LNCaP clone FGC (cell line): ENCODE measurements at regions not wholly inside any gene's neighbourhood (a gene's known extent, or its start where the extent isn't known, plus 50 kb on each side); places are given as distances from the start of the nearest gene placed in this dataset.

Experiments
- DNase-seq: peaks from one replicate; pipeline ENCODE4 v3.0.0-alpha.2; 2011; ENCODE audit warnings: low read depth
- H3K4me3 ChIP-seq: 2 replicates; pipeline ENCODE4 v1.5.1; 2011; ENCODE audit warnings: mild to moderate bottlenecking, low read depth, low read length, control low read depth
- CTCF ChIP-seq: IDR thresholded peaks from 2 replicates; pipeline ENCODE4 v1.5.1; 2012; ENCODE audit warnings: mild to moderate bottlenecking; ENCODE audit not compliant: control insufficient read depth, insufficient read depth; ENCODE audit errors: extremely low read depth

GRCh38 chr18:78893281-78894032 lies 86.2 kb upstream of the SALL3 start:
- DNase-seq = no peak
- H3K4me3 ChIP-seq = no peak overlapping the region
- no peak for TF ChIP-seq CTCF

DNA sequence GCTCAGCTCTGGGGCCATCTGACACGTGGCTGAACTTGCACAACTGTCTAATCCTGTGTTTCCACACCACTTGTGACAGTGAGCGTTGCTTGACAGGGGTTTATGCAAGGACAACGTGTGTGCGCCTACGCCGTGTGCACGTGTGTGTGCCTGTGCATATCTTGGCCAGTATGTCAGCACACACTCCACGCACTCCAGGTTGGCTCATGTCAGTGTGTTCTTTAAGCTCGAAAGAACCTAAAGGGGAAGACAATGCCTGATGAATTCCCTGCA lies 85.6 kb upstream of the SALL3 start:
- TF ChIP-seq CTCF = no peak
- H3K4me3 ChIP-seq = no peak overlapping the region
- DNase-seq = no peak

GRCh38 chr18:78895207-78896001 lies 84.2 kb upstream of the SALL3 start:
- no peak overlapping the region for H3K4me3 ChIP-seq
- DNase-seq = no peak
- no peak for TF ChIP-seq CTCF

- no peak for DNase-seq
- H3K4me3 ChIP-seq = no peak overlapping the region
- no peak for TF ChIP-seq CTCF
These were observed 83.3 kb upstream of the SALL3 start for GRCh38 chr18:78896111-78896905.

DNA sequence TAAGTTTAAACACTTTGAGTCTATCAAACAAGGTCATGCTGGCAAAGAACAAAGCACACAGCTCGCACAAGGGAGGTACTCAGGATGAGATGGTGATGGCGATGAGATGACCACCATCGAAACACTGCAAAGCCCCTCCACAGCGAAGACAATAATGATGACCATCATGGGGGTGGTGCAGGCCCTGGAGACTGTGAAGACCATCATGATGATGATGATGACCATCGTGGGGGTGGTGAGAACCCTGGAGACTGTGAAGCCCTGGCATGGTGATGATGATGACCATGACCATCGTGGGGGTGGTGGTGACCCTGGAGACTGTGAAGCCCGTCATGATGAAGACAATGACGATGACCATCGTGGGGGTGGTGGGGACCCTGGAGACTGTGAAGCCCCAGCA lies 81.6 kb upstream of the SALL3 start:
- TF ChIP-seq CTCF = no peak
- no peak for DNase-seq
- H3K4me3 ChIP-seq = no peak overlapping the region

GRCh38 chr18:78898635-78899034 lies 81.0 kb upstream of the SALL3 start:
- no peak for TF ChIP-seq CTCF
- DNase-seq = no peak
- no peak overlapping the region for H3K4me3 ChIP-seq
